Duodenal mucosa (tissue), 2 donors: ENCODE measurements at regions not wholly inside any gene's neighbourhood (a gene's known extent, or its start where the extent isn't known, plus 50 kb on each side); places are given as distances from the start of the nearest gene placed in this dataset.
"Not testable (repeated sequence)": the region's sequence is repeated elsewhere in the genome, so short reads cannot be mapped to it uniquely, and the experiment has no call there.

Source experiments
- H3K27ac ChIP-seq: one replicate; pipeline ENCODE4 v1.7.0; 2013; ENCODE audit warnings: low read depth, low read length
- H3K27me3 ChIP-seq, 2 donors: one replicate each; pipeline ENCODE4 v1.7.0; 2013; ENCODE audit warnings: low read length in 2 of 2, control low read depth in 1 of 2; ENCODE audit not compliant: insufficient read depth in 2 of 2, control insufficient read depth in 1 of 2
- H3K36me3 ChIP-seq, 2 donors: one replicate each; pipeline ENCODE4 v1.7.0; 2013; ENCODE audit warnings: low read length in 2 of 2, control low read depth in 1 of 2; ENCODE audit not compliant: insufficient read depth in 2 of 2, control insufficient read depth in 1 of 2
- H3K4me1 ChIP-seq, 2 donors: one replicate each; pipeline ENCODE4 v1.7.0; 2013; ENCODE audit warnings: low read length in 2 of 2, control low read depth in 1 of 2; ENCODE audit not compliant: insufficient read depth in 2 of 2, control insufficient read depth in 1 of 2
- H3K4me3 ChIP-seq, 2 donors: one replicate each; pipeline ENCODE4 v1.7.0; 2013; ENCODE audit warnings: low read length in 2 of 2, low read depth in 1 of 2
- H3K9ac ChIP-seq, 2 donors: one replicate each; pipeline ENCODE4 v1.7.0; 2013; ENCODE audit warnings: low read length in 2 of 2, low read depth in 1 of 2
- H3K9me3 ChIP-seq, 2 donors: one replicate each; pipeline ENCODE4 v1.7.0; 2013; ENCODE audit warnings: low read length in 2 of 2, control low read depth in 1 of 2; ENCODE audit not compliant: control insufficient read depth in 1 of 2

DNA sequence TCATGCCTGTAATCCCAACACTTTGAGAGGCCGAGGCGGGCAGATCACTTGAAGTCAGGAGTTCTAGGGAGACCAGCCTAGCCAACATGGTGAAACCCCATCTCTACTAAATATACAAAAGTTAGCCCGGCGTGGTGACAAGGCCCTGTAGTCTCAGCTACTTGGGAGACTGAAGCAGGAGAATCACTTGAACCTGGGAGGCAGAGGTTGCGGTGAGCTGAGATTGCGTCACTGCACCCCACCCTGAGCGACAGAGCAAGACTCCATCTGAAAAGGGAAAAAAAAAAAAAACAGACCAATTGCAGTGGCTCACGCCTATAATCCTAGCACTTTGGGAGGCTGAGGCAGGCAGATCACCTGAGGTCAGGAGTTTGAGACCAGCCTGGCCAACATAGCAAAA, 90.4 kb downstream of the TEX51 start:
- H3K27ac ChIP-seq, H3K9me3 ChIP-seq, H3K9ac ChIP-seq, H3K4me1 ChIP-seq, H3K4me3 ChIP-seq, H3K36me3 ChIP-seq, H3K27me3 ChIP-seq: not testable (repeated sequence)

DNA sequence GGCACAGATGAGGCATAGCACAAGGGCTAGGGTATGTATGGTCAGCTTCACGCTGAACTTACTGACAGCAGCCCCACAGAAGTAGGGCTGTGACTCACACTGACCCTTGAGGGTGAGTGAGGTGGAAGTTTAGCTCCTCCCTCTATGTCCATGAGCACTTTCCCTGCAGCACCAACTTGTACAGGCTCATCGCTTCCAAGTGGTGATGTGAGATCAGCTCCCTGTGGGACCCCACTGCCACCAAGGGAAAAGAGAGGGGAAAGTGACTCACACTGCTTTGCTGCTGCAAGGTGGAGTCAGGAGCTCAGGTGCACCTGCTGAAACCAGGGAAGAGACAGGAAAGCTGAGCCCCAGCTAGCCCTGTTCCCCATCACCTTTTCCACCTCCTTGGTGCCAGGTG, 91.5 kb downstream of the TEX51 start:
- Histone ChIP-seq H3K27ac (no peak overlapping the region), H3K4me3 (no peak overlapping the region), H3K4me1 (no peaks in the 10 kb centered on the region), H3K9me3 (no peaks in the 10 kb centered on the region), H3K36me3 (no peaks in the 10 kb centered on the region), H3K9ac (no peak overlapping the region), H3K27me3 (no peaks in the 10 kb centered on the region)

DNA sequence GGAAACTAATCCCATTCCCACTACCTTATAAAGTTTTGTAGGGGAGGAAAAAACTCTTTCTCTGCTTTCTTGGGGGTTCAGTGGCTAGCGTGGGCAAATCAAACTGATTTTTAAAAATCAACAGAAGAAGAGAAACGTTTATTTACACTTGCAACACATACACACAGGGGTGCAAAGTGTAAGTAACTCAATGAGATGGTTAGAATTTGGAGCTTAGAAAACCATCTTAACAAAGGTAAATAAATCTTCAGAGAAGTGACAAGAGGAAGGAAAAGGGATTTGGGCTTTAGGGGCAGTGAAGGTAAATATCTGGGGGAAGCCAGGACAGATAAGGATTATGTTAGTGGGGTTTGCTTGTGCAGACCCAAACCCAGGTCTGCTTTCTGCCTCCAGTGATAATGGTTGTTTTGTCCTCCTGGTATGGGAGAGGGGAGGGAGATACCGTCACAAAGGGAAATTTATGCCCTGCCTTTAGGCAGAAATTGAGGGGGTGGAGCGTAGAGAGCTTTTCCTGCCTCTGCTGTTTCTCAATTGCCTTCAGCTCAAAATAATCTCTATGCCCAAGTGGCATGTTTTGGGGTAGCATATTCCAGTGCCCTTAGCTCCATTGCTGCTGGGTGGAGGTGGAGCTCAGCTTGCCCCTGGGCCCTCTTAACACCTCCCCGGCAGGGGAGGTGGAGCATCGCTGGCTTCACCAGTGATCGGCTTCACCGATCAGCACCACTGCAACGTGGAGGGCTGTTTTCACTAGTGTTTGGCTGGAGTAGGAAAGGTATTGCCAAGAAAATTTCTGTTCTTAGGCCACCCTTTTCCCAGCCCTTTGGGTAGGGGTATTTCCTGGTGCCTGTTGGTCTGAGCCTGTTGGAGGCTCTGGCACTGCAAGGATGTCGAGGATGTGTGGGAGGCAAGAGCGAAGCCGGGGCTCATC, 92.2 kb downstream of the TEX51 start:
- H3K27ac ChIP-seq = no peak overlapping the region
- H3K9ac ChIP-seq = no peak overlapping the region
- no peaks in the 10 kb centered on the region for H3K9me3 ChIP-seq
- H3K4me3 ChIP-seq = no peak overlapping the region
- no peaks in the 10 kb centered on the region for H3K27me3 ChIP-seq
- H3K4me1 ChIP-seq = peaks cover 0 to 2% of the 10 kb centered on the region in 2 donors
- no peaks in the 10 kb centered on the region for H3K36me3 ChIP-seq

DNA sequence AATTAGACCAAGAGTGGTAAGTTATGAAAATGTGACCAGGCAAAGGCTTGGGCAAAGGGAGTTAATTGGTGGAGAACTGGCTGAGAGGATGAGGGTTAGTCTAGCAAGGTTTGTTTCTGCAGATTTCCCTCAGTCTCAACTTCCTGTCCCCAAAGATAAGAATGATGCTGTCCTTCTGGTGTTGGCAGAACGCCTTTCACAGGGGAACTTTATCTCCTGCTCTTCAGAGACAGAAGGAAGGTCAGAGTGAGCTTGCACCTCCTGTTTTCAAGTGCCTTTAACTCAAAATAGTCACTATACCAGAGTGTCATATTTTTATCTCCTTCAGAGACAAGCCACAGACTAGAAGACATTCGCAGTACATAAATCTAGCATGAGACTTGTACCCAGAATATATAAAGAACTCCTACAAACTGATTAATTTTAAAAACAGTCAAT, 95.7 kb downstream of the TEX51 start:
- H3K27ac ChIP-seq = no peak overlapping the region
- no peaks in the 10 kb centered on the region for H3K36me3 ChIP-seq
- H3K9me3 ChIP-seq = no peaks in the 10 kb centered on the region
- H3K27me3 ChIP-seq = no peaks in the 10 kb centered on the region
- H3K4me3 ChIP-seq = no peak overlapping the region
- no peak overlapping the region for H3K9ac ChIP-seq
- H3K4me1 ChIP-seq = peaks cover 8% of the 10 kb centered on the region in 2 donors

DNA sequence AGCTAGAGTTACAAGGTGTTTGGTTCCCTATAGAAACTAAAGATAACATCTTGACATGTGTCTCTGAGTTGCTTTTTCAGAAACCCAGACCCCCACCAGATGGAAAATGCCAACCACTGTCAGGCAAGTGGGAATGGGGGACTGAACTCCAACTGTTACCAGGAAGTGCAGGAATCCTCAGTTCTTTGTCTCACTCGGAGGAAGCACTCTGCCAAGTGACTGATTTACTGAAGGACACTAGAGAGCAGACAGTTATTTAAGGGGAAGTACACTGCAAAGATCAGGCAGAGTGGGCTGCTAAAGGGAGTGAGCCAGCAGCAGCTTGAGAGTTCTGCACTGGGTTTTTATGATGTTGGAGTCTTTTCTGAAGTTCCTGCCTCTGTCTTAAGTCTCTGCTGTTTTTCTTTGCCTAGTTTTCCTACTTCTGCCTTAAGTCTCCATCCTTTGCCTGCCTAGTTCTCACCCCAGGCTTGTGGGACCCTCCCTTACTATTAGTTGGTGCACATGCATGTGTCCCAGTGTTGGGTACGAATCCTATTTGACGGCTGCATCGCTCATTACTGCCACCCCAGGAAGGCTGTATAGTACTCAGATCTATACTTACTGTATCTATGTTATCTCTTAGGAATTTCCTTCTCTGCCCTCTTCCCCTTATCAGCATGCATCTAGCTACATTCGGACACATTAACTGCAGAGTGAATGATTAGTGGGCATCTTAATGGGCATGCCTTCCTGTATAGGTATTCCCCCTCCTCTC, 97.1 kb downstream of the TEX51 start:
- Histone ChIP-seq H3K27me3 (no peaks in the 10 kb centered on the region), H3K9me3 (no peaks in the 10 kb centered on the region), H3K27ac (no peak overlapping the region), H3K4me3 (no peak overlapping the region), H3K9ac (no peak overlapping the region), H3K4me1 (peaks cover 8% of the 10 kb centered on the region in 2 donors), H3K36me3 (no peaks in the 10 kb centered on the region)

DNA sequence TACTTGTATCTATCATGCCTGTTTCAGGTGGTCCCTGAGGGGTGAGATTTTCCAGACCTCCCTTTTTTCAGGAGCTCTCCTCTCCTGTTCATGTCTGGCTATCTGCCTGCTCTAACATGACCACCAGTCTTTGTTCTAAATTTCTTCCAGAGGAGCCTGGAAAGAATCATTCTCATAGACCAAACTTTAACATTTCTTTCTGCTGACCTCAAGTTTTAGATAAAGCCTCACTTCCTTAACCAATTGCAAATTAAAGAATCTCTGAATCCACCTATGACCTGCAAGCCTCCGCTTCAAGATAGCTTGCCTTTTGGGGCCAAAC, 97.6 kb downstream of the TEX51 start:
- H3K27ac ChIP-seq = no peak overlapping the region
- H3K27me3 ChIP-seq = no peaks in the 10 kb centered on the region
- H3K9ac ChIP-seq = no peak overlapping the region
- H3K36me3 ChIP-seq = no peaks in the 10 kb centered on the region
- H3K9me3 ChIP-seq = no peaks in the 10 kb centered on the region
- peaks cover 8% of the 10 kb centered on the region in 2 donors for H3K4me1 ChIP-seq
- H3K4me3 ChIP-seq = no peak overlapping the region
